ENCODE measurements at regions not wholly inside any gene's neighbourhood (a gene's known extent, or its start where the extent isn't known, plus 50 kb on each side); places are given as distances from the start of the nearest gene placed in this dataset.

GRCh38 chr14:22460461-22461195 lies 128.4 kb downstream of the DAD1 start:
- no peak for TF ChIP-seq CTCF (IDR thresholded peaks at IDR 0.05; ENCODE audit: low read depth, low read length)
- in situ Hi-C loops (cut with HindIII; ENCODE audit: low sequenced_read_pairs) = no loop called here
- no peak overlapping the region for H3K4me3 ChIP-seq (ENCODE audit: low read depth, low read length)

GRCh38 chr14:22458737-22459136 lies 130.3 kb downstream of the DAD1 start:
- no peak overlapping the region for H3K4me3 ChIP-seq (ENCODE audit: low read depth, low read length)
- no peak for TF ChIP-seq CTCF (IDR thresholded peaks at IDR 0.05; ENCODE audit: low read depth, low read length)
- in situ Hi-C loops (cut with HindIII; ENCODE audit: low sequenced_read_pairs) = no loop called here
- no peak for DNase-seq (ENCODE audit: low read depth, low spot score)

More at GRCh38 chr14:22460461-22461195, 128.4 kb downstream of the DAD1 start:
- DNase-seq (ENCODE audit: low read depth, low spot score) = no peak

GRCh38 chr14:22456998-22457594 lies 131.9 kb downstream of the DAD1 start:
- H3K4me3 ChIP-seq (ENCODE audit: low read depth, low read length) = no peak overlapping the region
- DNase-seq (ENCODE audit: low read depth, low spot score) = no peak
- in situ Hi-C loops (cut with HindIII; ENCODE audit: low sequenced_read_pairs) = no loop called here
- no peak for TF ChIP-seq CTCF (IDR thresholded peaks at IDR 0.05; ENCODE audit: low read depth, low read length)

- no peak for DNase-seq (ENCODE audit: low read depth, low spot score)
- in situ Hi-C loops (cut with HindIII; ENCODE audit: low sequenced_read_pairs) = no loop called here
- H3K4me3 ChIP-seq (ENCODE audit: low read depth, low read length) = no peak overlapping the region
- TF ChIP-seq CTCF (IDR thresholded peaks at IDR 0.05; ENCODE audit: low read depth, low read length) = no peak
Measured at GRCh38 chr14:22456421-22456820, 132.6 kb downstream of the DAD1 start.

GRCh38 chr14:22452330-22452729 lies 136.7 kb downstream of the DAD1 start:
- TF ChIP-seq CTCF (IDR thresholded peaks at IDR 0.05; ENCODE audit: low read depth, low read length) = no peak
- DNase-seq (ENCODE audit: low read depth, low spot score) = no peak
- H3K4me3 ChIP-seq (ENCODE audit: low read depth, low read length) = no peak overlapping the region
- in situ Hi-C loops (cut with HindIII; ENCODE audit: low sequenced_read_pairs) = no loop called here

GRCh38 chr14:22450266-22450665 lies 138.8 kb downstream of the DAD1 start:
- no peak for DNase-seq (ENCODE audit: low read depth, low spot score)
- H3K4me3 ChIP-seq (ENCODE audit: low read depth, low read length) = no peak overlapping the region
- in situ Hi-C loops (cut with HindIII; ENCODE audit: low sequenced_read_pairs) = no loop called here
- no peak for TF ChIP-seq CTCF (IDR thresholded peaks at IDR 0.05; ENCODE audit: low read depth, low read length)

All from astrocyte of the spinal cord (primary cell).